ENCODE measurements at regions not wholly inside any gene's neighbourhood (a gene's known extent, or its start where the extent isn't known, plus 50 kb on each side); places are given as distances from the start of the nearest gene placed in this dataset.

- DNase-seq (no peak), ATAC-seq (ENCODE audit: low read depth) (no peak)
- Mint-ChIP-seq H3K27me3 (peaks cover 1% of the 10 kb centered on the region), H3K27ac (no peak overlapping the region), H3K4me3 (no peak overlapping the region), H3K9me3 (no peaks in the 10 kb centered on the region), H3K4me1 (no peaks in the 10 kb centered on the region), H3K36me3 (no peaks in the 10 kb centered on the region)
- POLR2A ChIA-PET, result no interaction called here
Measured at GRCh38 chr4:175970072-175970471, 95.6 kb upstream of the WDR17 start.

GRCh38 chr4:175970724-175971123, 94.9 kb upstream of the WDR17 start:
- H3K4me1 Mint-ChIP-seq, result no peaks in the 10 kb centered on the region
- H3K36me3 Mint-ChIP-seq, result no peaks in the 10 kb centered on the region
- H3K27me3 Mint-ChIP-seq, result peaks cover 1% of the 10 kb centered on the region
- H3K27ac Mint-ChIP-seq, result no peak overlapping the region
- POLR2A ChIA-PET, result no interaction called here
- no peak overlapping the region for H3K4me3 Mint-ChIP-seq
- no peaks in the 10 kb centered on the region for H3K9me3 Mint-ChIP-seq
- no peak for ATAC-seq (ENCODE audit: low read depth)
- no peak for DNase-seq

GRCh38 chr4:175971388-175972179, 94.1 kb upstream of the WDR17 start:
- Mint-ChIP-seq H3K9me3 (no peaks in the 10 kb centered on the region), H3K4me3 (no peak overlapping the region), H3K36me3 (no peaks in the 10 kb centered on the region), H3K4me1 (no peaks in the 10 kb centered on the region), H3K27ac (no peak overlapping the region), H3K27me3 (peaks cover 1% of the 10 kb centered on the region)
- ATAC-seq (ENCODE audit: low read depth) (no peak), DNase-seq (no peak)
- POLR2A ChIA-PET, result no interaction called here

GRCh38 chr4:175973027-175973923, 92.4 kb upstream of the WDR17 start:
- Mint-ChIP-seq H3K9me3 (no peaks in the 10 kb centered on the region), H3K4me1 (no peaks in the 10 kb centered on the region), H3K27ac (no peak overlapping the region), H3K27me3 (peaks cover 1% of the 10 kb centered on the region), H3K36me3 (no peaks in the 10 kb centered on the region), H3K4me3 (no peak overlapping the region)
- DNase-seq (no peak), ATAC-seq (ENCODE audit: low read depth) (no peak)
- POLR2A ChIA-PET, result no interaction called here

- H3K4me1 Mint-ChIP-seq, result no peaks in the 10 kb centered on the region
- H3K36me3 Mint-ChIP-seq, result no peaks in the 10 kb centered on the region
- H3K9me3 Mint-ChIP-seq, result no peaks in the 10 kb centered on the region
- ATAC-seq (ENCODE audit: low read depth) (no peak), DNase-seq (no peak)
- H3K4me3 Mint-ChIP-seq, result no peak overlapping the region
- H3K27me3 Mint-ChIP-seq, result peaks cover 5% of the 10 kb centered on the region
- POLR2A ChIA-PET, result no interaction called here
- no peak overlapping the region for H3K27ac Mint-ChIP-seq
Measured at GRCh38 chr4:175983636-175984035, 82.0 kb upstream of the WDR17 start.

- H3K4me3 Mint-ChIP-seq, result no peak overlapping the region
- peaks cover 11% of the 10 kb centered on the region for H3K27me3 Mint-ChIP-seq
- H3K36me3 Mint-ChIP-seq, result no peaks in the 10 kb centered on the region
- no peak overlapping the region for H3K27ac Mint-ChIP-seq
- H3K9me3 Mint-ChIP-seq, result no peaks in the 10 kb centered on the region
- DNase-seq (no peak), ATAC-seq (ENCODE audit: low read depth) (no peak)
- POLR2A ChIA-PET, result no interaction called here
- H3K4me1 Mint-ChIP-seq, result no peaks in the 10 kb centered on the region
Measured at GRCh38 chr4:175986668-175987067, 79.0 kb upstream of the WDR17 start.

GRCh38 chr4:175988511-175988910, 77.1 kb upstream of the WDR17 start:
- H3K4me3 Mint-ChIP-seq, result no peak overlapping the region
- DNase-seq, result no peak
- H3K27me3 Mint-ChIP-seq, result peaks cover 11% of the 10 kb centered on the region
- POLR2A ChIA-PET, result no interaction called here
- H3K36me3 Mint-ChIP-seq, result no peaks in the 10 kb centered on the region
- no peaks in the 10 kb centered on the region for H3K4me1 Mint-ChIP-seq
- ATAC-seq (ENCODE audit: low read depth), result no peak
- no peaks in the 10 kb centered on the region for H3K9me3 Mint-ChIP-seq
- H3K27ac Mint-ChIP-seq, result no peak overlapping the region

- Mint-ChIP-seq H3K36me3 (no peaks in the 10 kb centered on the region), H3K9me3 (no peaks in the 10 kb centered on the region), H3K4me1 (no peaks in the 10 kb centered on the region), H3K4me3 (no peak overlapping the region), H3K27me3 (peaks cover 37% of the 10 kb centered on the region), H3K27ac (no peak overlapping the region)
- POLR2A ChIA-PET, result no interaction called here
- no peak for DNase-seq
- ATAC-seq (ENCODE audit: low read depth), result no peak
Measured at GRCh38 chr4:175996206-175996605, 69.4 kb upstream of the WDR17 start.

- Mint-ChIP-seq H3K4me3 (no peak overlapping the region), H3K27me3 (peaks cover 47% of the 10 kb centered on the region), H3K4me1 (peaks cover 3% of the 10 kb centered on the region), H3K27ac (no peak overlapping the region), H3K36me3 (no peaks in the 10 kb centered on the region), H3K9me3 (no peaks in the 10 kb centered on the region)
- POLR2A ChIA-PET, result no interaction called here
- DNase-seq (no peak), ATAC-seq (ENCODE audit: low read depth) (no peak)
Measured at GRCh38 chr4:175997291-175997690, 68.3 kb upstream of the WDR17 start.

GRCh38 chr4:175998782-175999181, 66.9 kb upstream of the WDR17 start:
- H3K4me3 Mint-ChIP-seq, result no peak overlapping the region
- H3K9me3 Mint-ChIP-seq, result no peaks in the 10 kb centered on the region
- POLR2A ChIA-PET, result no interaction called here
- no peak overlapping the region for H3K27ac Mint-ChIP-seq
- ATAC-seq (ENCODE audit: low read depth) (no peak), DNase-seq (no peak)
- H3K27me3 Mint-ChIP-seq, result peaks cover 56% of the 10 kb centered on the region
- peaks cover 8% of the 10 kb centered on the region for H3K4me1 Mint-ChIP-seq
- no peaks in the 10 kb centered on the region for H3K36me3 Mint-ChIP-seq

- Mint-ChIP-seq H3K4me1 (peaks cover 8% of the 10 kb centered on the region), H3K4me3 (no peak overlapping the region), H3K9me3 (no peaks in the 10 kb centered on the region), H3K36me3 (no peaks in the 10 kb centered on the region), H3K27ac (no peak overlapping the region), H3K27me3 (peaks cover 56% of the 10 kb centered on the region)
- ATAC-seq (ENCODE audit: low read depth) (no peak), DNase-seq (no peak)
- POLR2A ChIA-PET, result no interaction called here
Measured at GRCh38 chr4:175999944-176000343, 65.7 kb upstream of the WDR17 start.

GRCh38 chr4:176001151-176002006, 64.3 kb upstream of the WDR17 start:
- Mint-ChIP-seq H3K36me3 (no peaks in the 10 kb centered on the region), H3K9me3 (no peaks in the 10 kb centered on the region), H3K27me3 (peaks cover 64% of the 10 kb centered on the region), H3K27ac (no peak overlapping the region), H3K4me3 (peak overlapping the region; percentile 55), H3K4me1 (peaks cover 8% of the 10 kb centered on the region)
- no peak for ATAC-seq (ENCODE audit: low read depth)
- no peak for DNase-seq
- POLR2A ChIA-PET, result no interaction called here

- peak; percentile 54 for ATAC-seq (ENCODE audit: low read depth)
- Mint-ChIP-seq H3K9me3 (no peaks in the 10 kb centered on the region), H3K4me3 (peak overlapping the region; percentile 75), H3K4me1 (peaks cover 8% of the 10 kb centered on the region), H3K27me3 (peaks cover 64% of the 10 kb centered on the region), H3K27ac (no peak overlapping the region), H3K36me3 (no peaks in the 10 kb centered on the region)
- POLR2A ChIA-PET, result no interaction called here
- no peak for DNase-seq
Measured at GRCh38 chr4:176002007-176002613, 63.5 kb upstream of the WDR17 start.

Data from activated naive CD8-positive, alpha-beta T cell treated with anti-CD3 and anti-CD28 coated beads, Interleukin-2, amount 10 ng/mL, durations not matched to agents 7 days and 5 days (primary cell).